ENCODE measurements at regions not wholly inside any gene's neighbourhood (a gene's known extent, or its start where the extent isn't known, plus 50 kb on each side); places are given as distances from the start of the nearest gene placed in this dataset.

DNA sequence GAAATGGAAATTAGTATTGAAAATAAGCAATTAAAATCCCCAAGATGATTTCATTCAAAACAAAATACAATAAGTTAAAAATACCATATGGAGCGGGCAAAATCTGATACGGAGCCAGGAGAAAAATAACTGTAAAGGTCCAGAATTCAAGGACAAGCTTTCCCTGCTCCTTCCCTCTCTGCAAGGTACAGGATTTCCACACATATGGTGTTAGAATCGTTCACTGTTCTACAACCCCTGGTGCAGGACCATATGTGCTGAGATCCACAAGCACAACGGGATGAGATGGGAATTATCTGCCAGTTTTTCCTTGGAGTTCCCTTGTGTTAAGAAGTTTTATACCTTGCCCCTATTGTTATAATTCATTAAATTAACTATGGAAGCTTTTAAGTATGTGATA, 94.7 kb upstream of the DMAC1 start:
- DNase-seq (ENCODE audit: low read depth in 1 of 2, low spot score in 1 of 2): no peak

DNA sequence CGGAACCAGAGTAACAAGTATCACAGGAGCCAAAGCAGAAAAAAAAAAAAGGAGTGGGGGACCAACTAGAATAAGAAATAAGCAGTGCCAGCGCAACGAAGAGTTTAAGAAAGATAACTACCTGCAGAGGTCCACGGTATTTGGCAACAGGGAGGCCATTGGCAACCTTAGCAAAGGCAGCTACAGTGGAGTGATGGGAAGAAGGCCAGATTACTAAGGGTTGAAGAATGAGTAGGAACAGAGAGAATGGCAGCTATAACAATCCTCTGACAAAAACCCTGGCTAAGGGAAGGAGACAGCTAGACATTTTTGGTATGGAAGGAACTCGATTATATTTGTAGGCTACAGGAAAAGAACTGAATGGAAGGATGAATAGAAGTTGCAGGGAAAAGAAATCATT, 93.4 kb upstream of the DMAC1 start:
- DNase-seq (ENCODE audit: low read depth in 1 of 2, low spot score in 1 of 2): no peak

DNA sequence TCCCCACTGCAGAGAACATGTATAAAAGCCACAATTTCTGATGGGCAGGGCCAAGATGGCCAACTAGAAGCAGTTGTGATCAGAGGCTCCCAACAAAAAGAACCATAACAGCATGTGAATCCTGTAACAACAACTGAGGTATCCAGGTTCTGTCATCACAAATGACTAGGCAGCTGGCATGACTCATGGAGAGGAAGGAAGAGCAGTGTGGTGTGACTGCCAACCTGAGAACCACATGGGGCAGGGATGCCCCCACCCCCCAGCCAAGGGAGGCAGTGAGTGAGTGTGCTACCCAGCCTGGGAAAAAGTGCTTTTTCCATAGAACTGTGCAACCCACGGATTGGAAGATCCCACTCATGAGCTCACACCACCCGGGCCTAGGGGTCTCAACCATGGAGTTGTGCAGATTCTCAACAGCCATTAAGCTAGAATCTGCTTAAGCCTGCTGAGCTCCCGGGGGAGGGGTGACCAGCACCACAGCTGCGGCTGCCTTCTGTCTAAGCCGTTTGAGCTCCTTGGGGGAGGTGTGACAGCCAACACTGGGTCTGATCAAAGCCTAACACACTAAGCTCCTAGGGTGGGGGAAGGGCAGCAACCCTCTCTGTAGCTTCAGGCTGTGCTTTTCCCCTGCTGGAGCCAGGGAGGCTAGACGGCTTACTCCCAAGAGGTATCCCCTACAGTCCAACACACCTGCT, 80.1 kb upstream of the DMAC1 start:
- no peak for DNase-seq (ENCODE audit: low read depth in 1 of 2, low spot score in 1 of 2)

DNA sequence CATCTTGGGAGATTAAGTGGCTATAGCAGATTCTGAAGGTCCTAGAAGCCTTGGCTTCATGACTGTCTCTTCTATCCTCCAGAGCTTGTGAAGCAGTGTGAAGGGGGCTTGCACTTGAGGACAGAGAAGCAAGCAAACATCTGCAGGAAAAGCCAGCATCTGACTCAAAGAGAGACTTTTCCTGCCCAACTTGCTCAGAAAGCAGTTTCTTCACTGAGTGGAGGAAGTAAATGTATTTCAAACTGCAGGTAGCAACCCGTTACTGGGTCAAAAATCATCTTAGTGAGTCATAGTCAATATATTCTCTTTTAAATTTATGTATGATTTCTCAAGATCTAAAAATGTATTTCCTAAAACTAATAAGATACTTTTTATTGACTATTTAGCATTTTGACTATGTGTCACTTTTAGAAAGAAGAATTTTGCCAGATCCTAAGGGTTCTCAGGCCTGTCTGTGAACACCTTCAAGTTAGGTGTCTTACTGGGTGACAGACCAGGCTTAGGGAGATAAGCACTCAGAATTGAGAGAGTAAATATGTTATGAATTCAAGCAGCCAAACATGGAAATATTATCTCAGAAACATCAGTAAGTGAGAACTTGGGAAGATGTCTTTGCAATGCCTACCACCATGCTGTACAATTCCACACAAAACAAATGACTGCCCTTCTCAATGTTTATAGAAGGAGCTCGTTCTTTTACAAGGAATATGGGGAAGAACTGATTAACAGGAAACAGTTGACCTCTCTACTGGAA, 72.6 kb upstream of the DMAC1 start:
- no peak for DNase-seq (ENCODE audit: low read depth in 1 of 2, low spot score in 1 of 2)

DNA sequence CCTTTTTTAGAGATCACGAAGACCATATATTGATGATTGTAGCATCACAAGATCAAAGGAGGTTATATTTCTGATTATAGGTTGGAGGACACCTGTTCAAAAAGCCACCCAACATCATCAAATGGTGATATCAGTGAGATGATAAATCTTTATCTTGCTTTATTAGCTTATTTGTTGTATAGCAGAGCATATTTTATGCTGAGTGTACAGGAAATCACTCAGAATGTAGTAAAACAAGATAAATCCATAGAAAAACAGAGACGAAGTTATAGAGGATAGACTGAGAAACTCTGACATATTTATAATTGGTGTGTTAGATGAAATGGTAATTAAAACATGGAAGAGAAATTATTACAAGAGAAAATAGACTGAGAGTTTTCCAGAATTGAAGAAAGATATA, 69.8 kb upstream of the DMAC1 start:
- DNase-seq (ENCODE audit: low read depth in 1 of 2, low spot score in 1 of 2): no peak

DNA sequence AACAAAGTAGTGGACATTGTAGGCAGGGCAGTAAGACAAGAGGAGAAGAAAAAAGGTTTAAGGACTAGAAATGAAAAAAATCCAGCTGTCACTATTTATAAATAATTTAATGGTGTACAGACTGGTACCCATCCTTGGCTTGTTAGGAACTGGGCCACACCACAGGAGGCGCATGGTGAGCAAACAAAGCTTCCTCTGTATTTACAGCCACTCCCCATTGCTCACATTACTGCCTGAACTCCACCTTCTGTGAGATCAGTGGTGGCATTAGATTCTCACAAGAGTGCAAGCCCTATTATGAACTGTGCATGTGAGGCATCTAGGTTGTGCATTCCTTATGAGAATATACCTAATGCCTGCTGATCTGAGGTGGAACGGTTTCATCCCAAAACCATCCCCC, 62.6 kb upstream of the DMAC1 start:
- DNase-seq (ENCODE audit: low read depth in 1 of 2, low spot score in 1 of 2): no peak

DNA sequence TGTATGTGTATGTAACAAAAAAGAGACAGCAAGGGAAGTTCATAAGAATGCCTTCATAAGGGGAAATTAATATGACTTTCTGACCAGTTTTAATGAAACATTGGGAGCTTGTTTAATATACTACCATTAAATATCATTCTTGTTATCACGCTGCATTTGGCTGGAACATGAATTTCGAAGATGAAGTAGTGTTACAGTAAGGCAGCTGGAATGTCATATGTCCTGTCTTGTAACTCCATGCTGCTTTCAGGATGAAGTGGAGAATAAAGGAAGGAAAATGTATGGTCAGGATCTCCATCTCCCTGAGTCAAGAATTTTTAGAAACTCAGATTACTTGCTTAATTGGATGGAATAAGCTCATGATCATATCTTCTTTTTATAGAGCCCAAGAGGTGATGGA, 61.5 kb upstream of the DMAC1 start:
- no peak for DNase-seq (ENCODE audit: low read depth in 1 of 2, low spot score in 1 of 2)

DNA sequence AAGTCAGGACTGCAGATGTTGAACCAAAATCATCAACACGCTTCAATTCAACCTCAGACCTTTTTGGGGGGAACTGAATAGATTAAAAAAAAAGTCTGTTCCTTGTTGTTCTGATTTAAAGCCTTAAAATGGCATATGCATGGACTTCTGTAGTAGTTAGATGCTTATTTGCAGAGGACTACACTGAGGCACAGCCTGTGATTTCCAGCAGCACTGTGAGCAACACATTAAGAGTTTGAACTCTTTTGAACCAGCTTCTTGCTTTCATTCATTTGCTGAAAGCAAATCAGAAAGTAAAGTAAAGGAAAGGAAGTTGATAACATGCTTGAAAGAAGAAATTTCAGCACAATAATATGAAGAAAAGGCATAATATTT, 60.7 kb upstream of the DMAC1 start:
- DNase-seq (ENCODE audit: low read depth in 1 of 2, low spot score in 1 of 2): no peak

DNA sequence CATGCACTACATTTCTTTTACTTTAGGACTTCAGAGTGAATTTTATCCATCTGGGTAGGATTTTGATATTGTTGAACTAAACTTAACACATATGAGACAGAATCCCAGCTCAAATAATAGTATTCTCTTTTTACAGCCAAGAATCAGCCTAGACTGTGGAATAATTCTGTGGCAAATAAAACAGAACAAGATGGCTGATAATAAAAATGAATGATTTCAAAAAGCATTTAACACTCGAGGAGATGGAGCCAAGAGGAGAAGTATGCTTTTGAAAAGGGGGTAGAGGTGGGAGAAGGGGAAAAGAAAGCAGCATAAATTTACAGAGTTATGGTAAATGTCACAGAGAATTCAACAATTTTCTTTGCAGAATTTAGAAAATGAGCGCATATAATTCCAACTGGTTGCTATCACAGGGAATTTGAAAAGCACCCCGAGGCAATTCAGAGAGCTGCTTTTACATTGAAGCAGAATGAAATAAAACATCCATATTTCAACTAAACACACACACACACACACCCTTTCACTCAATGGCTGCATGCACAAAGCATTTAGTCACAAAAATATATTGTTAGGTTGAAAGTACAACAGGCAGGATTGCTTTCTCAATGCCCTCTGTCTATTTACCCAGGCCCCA, 60.2 kb upstream of the DMAC1 start:
- DNase-seq (ENCODE audit: low read depth in 1 of 2, low spot score in 1 of 2): no peak

DNA sequence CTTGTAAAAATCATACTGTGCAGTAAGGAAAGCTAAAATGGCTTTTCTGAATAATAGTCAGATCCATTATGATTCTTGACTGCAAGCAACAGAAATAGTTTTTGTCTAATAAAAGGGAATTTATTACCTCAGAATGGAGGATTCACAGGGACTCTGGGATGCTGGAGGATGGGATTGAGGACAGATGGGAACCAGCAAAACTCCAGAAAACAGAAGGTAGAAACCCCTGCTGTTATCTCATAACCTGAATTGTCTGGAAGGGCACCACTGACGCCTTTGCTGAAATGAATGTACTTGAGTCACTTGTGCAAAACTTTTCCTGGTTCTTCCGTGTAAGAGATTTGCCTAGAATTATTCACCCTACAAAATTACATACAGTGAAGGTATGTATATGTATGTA, 58.6 kb upstream of the DMAC1 start:
- no peak for DNase-seq (ENCODE audit: low read depth in 1 of 2, low spot score in 1 of 2)

DNA sequence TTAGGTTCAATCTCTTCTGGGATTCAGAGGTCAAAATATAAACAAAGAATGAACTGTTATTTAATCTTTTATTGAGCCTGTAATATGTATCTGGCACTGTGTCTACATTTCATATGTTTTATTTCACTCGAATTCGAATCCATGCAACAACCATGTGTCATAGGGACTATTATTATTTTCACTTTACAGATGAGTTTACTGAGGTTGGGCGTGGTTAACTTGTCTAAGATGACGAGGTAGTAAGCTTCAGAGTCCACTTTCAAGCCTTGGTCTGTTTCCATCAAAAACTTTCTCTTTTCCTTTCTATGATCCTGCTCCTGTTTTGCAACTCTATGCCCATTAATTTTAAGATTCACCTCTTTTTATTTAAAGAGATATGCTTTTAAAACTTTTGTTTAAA, 55.2 kb upstream of the DMAC1 start:
- no peak for DNase-seq (ENCODE audit: low read depth in 1 of 2, low spot score in 1 of 2)

Data from stimulated activated CD4-positive, alpha-beta T cell treated with anti-CD3 and anti-CD28 coated beads, Interleukin-15, amount 100 ng/mL, for 1 hour (primary cell).